GM19324 (cell line): ENCODE measurements at regions not wholly inside any gene's neighbourhood (a gene's known extent, or its start where the extent isn't known, plus 50 kb on each side); places are given as distances from the start of the nearest gene placed in this dataset.

ENCODE experiments used
- ATAC-seq: cut with Tn5 transposase; IDR thresholded peaks from one replicate; pipeline ENCODE4 v1.9.1; 2021; ENCODE audit warnings: mild to moderate bottlenecking, moderate library complexity; ENCODE audit not compliant: unreplicated experiment, low FRiP score

GRCh38 chr11:82676483-82677094, 57.1 kb downstream of the FAM181B start:
- ATAC-seq, result no peak

- no peak for ATAC-seq
Observed at GRCh38 chr11:82675838-82676237, 57.8 kb downstream of the FAM181B start.

GRCh38 chr11:82673631-82674030, 60.0 kb downstream of the FAM181B start:
- ATAC-seq, result no peak

- ATAC-seq, result no peak
Observed at GRCh38 chr11:82671451-82671850, 62.2 kb downstream of the FAM181B start.

GRCh38 chr11:82663535-82663934, 70.1 kb downstream of the FAM181B start:
- ATAC-seq, result no peak

GRCh38 chr11:82653752-82654151, 79.9 kb downstream of the FAM181B start:
- no peak for ATAC-seq

- ATAC-seq, result no peak
Observed at GRCh38 chr11:82639251-82639650, 94.4 kb downstream of the FAM181B start.

GRCh38 chr11:82636615-82637014, 97.0 kb downstream of the FAM181B start:
- ATAC-seq, result no peak

GRCh38 chr11:82634091-82634490, 99.6 kb downstream of the FAM181B start:
- ATAC-seq, result no peak

GRCh38 chr11:82631722-82632630, 101.7 kb downstream of the FAM181B start:
- ATAC-seq, result peak; percentile 51

GRCh38 chr11:82610671-82611070, 123.0 kb downstream of the FAM181B start:
- no peak for ATAC-seq

GRCh38 chr11:82606738-82607137, 126.9 kb downstream of the FAM181B start:
- ATAC-seq, result no peak

GRCh38 chr11:82601711-82602110, 132.0 kb downstream of the FAM181B start:
- ATAC-seq, result no peak

GRCh38 chr11:82599836-82600235, 133.8 kb downstream of the FAM181B start:
- no peak for ATAC-seq

GRCh38 chr11:82586581-82586980, 147.1 kb downstream of the FAM181B start:
- ATAC-seq, result no peak

- no peak for ATAC-seq
Observed at GRCh38 chr11:82577246-82577645, 156.4 kb downstream of the FAM181B start.

GRCh38 chr11:82560836-82561235, 172.8 kb downstream of the FAM181B start:
- no peak for ATAC-seq

- no peak for ATAC-seq
Observed at GRCh38 chr11:82559609-82560008, 174.1 kb downstream of the FAM181B start.

GRCh38 chr11:82557274-82557673, 176.4 kb downstream of the FAM181B start:
- ATAC-seq, result peak; percentile 99

GRCh38 chr11:82556210-82556609, 177.5 kb downstream of the FAM181B start:
- ATAC-seq, result no peak

- no peak for ATAC-seq
Observed at GRCh38 chr11:82546661-82547557, 186.8 kb downstream of the FAM181B start.
